HepG2 (cell line): ENCODE measurements at regions not wholly inside any gene's neighbourhood (a gene's known extent, or its start where the extent isn't known, plus 50 kb on each side); places are given as distances from the start of the nearest gene placed in this dataset.

Source experiments
- FOXJ3 ChIP-seq: sonication (generic); formaldehyde crosslinking; IDR thresholded peaks from 2 replicates; pipeline ENCODE4 v1.4.0; 2020; ENCODE audit warnings: missing genetic modification reagents, mild to moderate bottlenecking, borderline replicate concordance
- GABPB1 ChIP-seq: IDR thresholded peaks from 2 replicates; pipeline ENCODE4 v1.6.1; 2016; ENCODE audit warnings: mild to moderate bottlenecking, missing genetic modification reagents, moderate library complexity, missing compliant biosample characterization
- NFE2 ChIP-seq: sonication (generic); formaldehyde crosslinking; IDR thresholded peaks from 2 replicates; pipeline ENCODE4 v1.4.0; 2020; ENCODE audit warnings: missing genetic modification reagents
- POLR2A ChIP-seq, 2 experiments: IDR thresholded peaks; 2 replicates each; pipeline ENCODE4 v1.6.1; 2011; ENCODE audit warnings: low read depth in 2 of 2, low read length in 2 of 2, mild to moderate bottlenecking in 1 of 2, moderate library complexity in 1 of 2; ENCODE audit not compliant: insufficient read depth in 1 of 2
- SIN3A ChIP-seq: IDR thresholded peaks from 2 replicates; pipeline ENCODE4 v1.6.1; 2011; ENCODE audit warnings: low read depth, mild to moderate bottlenecking, control low read depth, low read length, borderline replicate concordance
- SIX1 ChIP-seq: sonication (generic); formaldehyde crosslinking; IDR thresholded peaks from 2 replicates; pipeline ENCODE4 v1.4.0; 2020; ENCODE audit warnings: missing genetic modification reagents, borderline replicate concordance
- SMARCE1 ChIP-seq: fragments of 450-650 bp; IDR thresholded peaks from 2 replicates; pipeline ENCODE4 v1.6.1; 2017; ENCODE audit warnings: borderline replicate concordance
- SSRP1 ChIP-seq: IDR thresholded peaks from 2 replicates; pipeline ENCODE4 v1.6.1; 2016; ENCODE audit warnings: control low read depth
- ZNF354B ChIP-seq: sonication (generic); formaldehyde crosslinking; IDR thresholded peaks from 2 replicates; pipeline ENCODE4 v1.8.0; 2022; ENCODE audit warnings: mild to moderate bottlenecking, missing genetic modification reagents
- TF ChIP-seq, protein P1 (sequence below): sonication (generic); formaldehyde crosslinking; IDR thresholded peaks from 2 replicates; pipeline ENCODE4 v1.4.0; 2020; ENCODE audit warnings: missing genetic modification reagents
- TF ChIP-seq, protein P2 (sequence below): sonication (generic); formaldehyde crosslinking; IDR thresholded peaks from one replicate; pipeline ENCODE4 v1.5.1; 2020; ENCODE audit warnings: mild to moderate bottlenecking, missing genetic modification reagents; ENCODE audit errors: not compliant biosample characterization
- TF ChIP-seq, protein P3 (sequence below): sonication (generic); formaldehyde crosslinking; IDR thresholded peaks from 2 replicates; pipeline ENCODE4 v1.5.0; 2020; ENCODE audit warnings: mild to moderate bottlenecking, missing genetic modification reagents, moderate library complexity

DNA sequence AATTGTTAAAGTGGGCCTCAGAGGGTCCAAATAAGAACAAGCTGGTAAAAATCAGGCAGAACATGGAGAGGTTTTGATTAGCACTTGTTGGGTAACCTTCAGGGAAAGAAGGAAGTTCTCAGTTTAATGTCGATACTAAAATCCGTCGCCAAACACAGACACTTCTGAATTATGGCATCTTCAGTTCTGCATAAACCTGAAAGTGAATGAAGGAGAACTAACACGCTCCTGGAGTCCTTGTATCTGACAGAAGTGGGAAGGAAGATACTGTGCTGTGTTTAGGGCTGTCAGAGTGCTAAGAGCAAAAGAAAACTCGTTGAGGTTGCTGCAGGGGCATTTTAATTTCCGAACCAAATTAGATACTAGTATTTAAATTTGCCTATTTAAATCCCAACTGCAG, 106.2 kb downstream of the TMA16 start:
- TF ChIP-seq FOXJ3 (CRISPR knock-in tag) (no peak), SIN3A (no peak), SSRP1 (CRISPR knock-in tag) (no peak), SMARCE1 (no peak), ZNF354B (CRISPR knock-in tag) (no peak), GABPB1 (no peak), POLR2A (IDR thresholded peaks at IDR 0.05; ENCODE audit: insufficient read depth in 1 of 2, low read depth in 2 of 2, low read length in 2 of 2) (no peak), SIX1 (no peak), NFE2 (no peak)
- TF ChIP-seq, protein P1, sequence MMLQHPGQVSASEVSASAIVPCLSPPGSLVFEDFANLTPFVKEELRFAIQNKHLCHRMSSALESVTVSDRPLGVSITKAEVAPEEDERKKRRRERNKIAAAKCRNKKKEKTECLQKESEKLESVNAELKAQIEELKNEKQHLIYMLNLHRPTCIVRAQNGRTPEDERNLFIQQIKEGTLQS (CRISPR knock-in tag): no peak
- TF ChIP-seq, protein P2, sequence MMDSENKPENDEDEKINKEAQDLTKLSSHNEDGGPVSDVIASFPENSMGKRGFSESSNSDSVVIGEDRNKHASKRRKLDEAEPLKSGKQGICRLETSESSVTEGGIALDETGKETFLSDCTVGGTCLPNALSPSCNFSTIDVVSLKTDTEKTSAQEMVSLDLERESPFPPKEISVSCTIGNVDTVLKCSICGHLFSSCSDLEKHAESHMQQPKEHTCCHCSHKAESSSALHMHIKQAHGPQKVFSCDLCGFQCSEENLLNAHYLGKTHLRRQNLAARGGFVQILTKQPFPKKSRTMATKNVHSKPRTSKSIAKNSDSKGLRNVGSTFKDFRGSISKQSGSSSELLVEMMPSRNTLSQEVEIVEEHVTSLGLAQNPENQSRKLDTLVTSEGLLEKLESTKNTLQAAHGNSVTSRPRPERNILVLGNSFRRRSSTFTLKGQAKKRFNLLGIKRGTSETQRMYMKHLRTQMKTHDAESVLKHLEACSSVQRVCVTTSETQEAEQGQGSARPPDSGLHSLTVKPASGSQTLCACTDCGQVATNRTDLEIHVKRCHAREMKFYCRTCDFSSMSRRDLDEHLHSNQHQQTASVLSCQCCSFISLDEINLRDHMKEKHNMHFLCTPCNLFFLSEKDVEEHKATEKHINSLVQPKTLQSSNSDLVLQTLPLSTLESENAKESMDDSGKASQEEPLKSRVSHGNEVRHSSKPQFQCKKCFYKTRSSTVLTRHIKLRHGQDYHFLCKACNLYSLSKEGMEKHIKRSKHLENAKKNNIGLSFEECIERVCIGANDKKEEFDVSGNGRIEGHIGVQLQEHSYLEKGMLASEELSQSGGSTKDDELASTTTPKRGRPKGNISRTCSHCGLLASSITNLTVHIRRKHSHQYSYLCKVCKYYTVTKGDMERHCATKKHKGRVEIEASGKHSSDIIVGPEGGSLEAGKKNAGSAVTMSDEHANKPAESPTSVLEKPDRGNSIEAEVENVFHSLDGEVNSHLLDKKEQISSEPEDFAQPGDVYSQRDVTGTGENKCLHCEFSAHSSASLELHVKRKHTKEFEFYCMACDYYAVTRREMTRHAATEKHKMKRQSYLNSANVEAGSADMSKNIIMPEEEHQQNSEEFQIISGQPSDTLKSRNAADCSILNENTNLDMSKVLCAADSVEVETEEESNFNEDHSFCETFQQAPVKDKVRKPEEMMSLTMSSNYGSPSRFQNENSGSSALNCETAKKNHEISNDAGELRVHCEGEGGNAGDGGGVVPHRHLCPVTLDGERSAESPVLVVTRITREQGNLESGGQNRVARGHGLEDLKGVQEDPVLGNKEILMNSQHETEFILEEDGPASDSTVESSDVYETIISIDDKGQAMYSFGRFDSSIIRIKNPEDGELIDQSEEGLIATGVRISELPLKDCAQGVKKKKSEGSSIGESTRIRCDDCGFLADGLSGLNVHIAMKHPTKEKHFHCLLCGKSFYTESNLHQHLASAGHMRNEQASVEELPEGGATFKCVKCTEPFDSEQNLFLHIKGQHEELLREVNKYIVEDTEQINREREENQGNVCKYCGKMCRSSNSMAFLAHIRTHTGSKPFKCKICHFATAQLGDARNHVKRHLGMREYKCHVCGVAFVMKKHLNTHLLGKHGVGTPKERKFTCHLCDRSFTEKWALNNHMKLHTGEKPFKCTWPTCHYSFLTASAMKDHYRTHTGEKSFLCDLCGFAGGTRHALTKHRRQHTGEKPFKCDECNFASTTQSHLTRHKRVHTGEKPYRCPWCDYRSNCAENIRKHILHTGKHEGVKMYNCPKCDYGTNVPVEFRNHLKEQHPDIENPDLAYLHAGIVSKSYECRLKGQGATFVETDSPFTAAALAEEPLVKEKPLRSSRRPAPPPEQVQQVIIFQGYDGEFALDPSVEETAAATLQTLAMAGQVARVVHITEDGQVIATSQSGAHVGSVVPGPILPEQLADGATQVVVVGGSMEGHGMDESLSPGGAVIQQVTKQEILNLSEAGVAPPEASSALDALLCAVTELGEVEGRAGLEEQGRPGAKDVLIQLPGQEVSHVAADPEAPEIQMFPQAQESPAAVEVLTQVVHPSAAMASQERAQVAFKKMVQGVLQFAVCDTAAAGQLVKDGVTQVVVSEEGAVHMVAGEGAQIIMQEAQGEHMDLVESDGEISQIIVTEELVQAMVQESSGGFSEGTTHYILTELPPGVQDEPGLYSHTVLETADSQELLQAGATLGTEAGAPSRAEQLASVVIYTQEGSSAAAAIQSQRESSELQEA: no peak
- TF ChIP-seq, protein P3, sequence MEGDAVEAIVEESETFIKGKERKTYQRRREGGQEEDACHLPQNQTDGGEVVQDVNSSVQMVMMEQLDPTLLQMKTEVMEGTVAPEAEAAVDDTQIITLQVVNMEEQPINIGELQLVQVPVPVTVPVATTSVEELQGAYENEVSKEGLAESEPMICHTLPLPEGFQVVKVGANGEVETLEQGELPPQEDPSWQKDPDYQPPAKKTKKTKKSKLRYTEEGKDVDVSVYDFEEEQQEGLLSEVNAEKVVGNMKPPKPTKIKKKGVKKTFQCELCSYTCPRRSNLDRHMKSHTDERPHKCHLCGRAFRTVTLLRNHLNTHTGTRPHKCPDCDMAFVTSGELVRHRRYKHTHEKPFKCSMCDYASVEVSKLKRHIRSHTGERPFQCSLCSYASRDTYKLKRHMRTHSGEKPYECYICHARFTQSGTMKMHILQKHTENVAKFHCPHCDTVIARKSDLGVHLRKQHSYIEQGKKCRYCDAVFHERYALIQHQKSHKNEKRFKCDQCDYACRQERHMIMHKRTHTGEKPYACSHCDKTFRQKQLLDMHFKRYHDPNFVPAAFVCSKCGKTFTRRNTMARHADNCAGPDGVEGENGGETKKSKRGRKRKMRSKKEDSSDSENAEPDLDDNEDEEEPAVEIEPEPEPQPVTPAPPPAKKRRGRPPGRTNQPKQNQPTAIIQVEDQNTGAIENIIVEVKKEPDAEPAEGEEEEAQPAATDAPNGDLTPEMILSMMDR (CRISPR knock-in tag): no peak
